ENCODE measurements at regions not wholly inside any gene's neighbourhood (a gene's known extent, or its start where the extent isn't known, plus 50 kb on each side); places are given as distances from the start of the nearest gene placed in this dataset.
"Not testable (repeated sequence)": the region's sequence is repeated elsewhere in the genome, so short reads cannot be mapped to it uniquely, and the experiment has no call there.

DNA sequence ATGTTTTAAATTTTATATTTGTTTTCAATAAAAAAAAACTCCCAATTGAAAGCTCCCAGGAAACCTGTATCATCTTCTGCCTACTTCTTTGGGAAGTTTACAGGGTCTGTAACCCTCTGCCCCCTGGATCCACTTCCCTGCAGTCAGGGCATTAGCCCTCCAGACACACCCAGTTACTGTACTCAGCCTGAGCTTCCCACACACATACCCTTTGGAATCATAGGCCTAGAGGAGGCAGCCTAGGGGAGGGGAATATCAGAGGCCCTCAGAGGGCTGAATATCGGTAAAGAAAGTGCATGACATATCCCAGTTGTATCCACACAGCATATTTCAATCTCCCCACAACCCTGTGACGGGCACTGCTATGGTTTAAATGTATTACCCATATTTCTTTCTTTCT, 56.2 kb upstream of the TFPI start:
- not testable (repeated sequence) for DNase-seq

DNA sequence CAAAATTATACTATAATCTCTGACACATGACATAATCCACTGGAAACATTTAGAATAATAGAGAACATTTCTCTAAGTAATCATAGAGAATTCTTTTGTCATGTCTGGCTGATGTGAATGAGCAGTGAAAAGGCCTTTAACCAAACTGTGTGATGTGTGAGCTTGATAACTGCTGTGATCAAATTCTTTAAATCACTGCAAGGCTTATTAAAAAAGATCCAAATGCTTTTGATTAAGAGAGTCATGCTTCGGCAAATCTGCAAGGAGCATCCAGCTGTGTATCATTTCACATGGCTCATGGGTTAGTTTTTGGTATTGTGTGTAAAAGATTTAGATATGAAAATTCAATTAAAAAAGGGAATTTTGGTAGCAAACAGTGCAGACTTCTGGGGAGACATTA, 58.6 kb upstream of the TFPI start:
- DNase-seq: no peak

DNA sequence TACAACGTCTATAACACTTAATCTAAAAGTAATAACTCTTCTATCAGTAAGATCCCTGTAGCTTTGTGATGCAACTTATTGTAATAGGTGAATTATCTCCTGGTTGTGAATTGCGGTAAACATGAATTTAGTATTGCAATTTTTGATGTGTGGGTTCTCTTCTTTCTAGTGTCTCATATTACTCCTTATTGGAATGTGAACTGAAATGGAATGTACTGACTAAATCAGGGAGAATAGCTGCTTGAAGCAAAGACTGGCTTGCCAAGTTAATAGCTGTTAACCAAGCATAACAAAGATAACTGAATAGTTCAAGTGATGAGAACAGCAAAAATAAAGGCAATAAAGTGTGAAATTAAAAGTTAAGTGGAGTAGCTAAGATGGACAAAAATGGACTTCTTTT, 60.5 kb upstream of the TFPI start:
- DNase-seq: no peak

DNA sequence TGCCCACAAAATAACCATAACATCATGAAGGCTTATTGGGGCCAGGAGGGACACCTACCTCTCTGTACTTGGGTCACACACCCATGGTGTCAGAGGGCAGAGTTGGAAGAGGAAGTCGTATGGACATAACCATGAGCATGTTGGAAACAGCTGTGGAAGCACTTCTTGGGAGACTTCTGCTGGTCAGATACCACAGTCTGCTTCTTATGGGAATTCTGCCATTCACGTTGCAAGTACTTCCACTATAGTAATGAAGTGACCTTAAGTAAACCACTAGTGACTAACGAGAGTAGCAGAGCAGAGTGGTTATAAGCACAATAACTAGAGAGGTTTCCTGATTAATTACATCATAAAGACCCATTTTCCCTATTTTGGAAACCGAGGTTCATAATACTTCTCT, 61.1 kb upstream of the TFPI start:
- no peak for DNase-seq

DNA sequence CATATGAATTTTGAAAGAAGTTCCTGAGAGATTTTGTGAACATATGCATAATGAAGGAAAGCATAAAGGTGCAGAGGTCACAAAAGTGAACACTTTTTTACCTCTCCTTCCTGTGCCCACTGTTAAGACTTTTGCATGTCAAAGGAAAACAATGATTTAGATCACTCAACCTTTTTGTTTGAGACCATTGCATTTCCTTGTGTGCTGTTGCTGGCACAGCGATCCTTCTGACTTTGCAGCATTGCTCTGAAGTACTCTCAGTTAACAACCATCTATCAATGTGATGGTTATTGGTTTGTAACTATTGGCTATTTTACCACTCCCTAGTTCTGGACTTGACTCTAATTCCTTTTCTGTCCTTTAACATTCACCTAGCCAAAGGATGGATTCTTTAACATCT, 61.7 kb upstream of the TFPI start:
- no peak for DNase-seq

DNA sequence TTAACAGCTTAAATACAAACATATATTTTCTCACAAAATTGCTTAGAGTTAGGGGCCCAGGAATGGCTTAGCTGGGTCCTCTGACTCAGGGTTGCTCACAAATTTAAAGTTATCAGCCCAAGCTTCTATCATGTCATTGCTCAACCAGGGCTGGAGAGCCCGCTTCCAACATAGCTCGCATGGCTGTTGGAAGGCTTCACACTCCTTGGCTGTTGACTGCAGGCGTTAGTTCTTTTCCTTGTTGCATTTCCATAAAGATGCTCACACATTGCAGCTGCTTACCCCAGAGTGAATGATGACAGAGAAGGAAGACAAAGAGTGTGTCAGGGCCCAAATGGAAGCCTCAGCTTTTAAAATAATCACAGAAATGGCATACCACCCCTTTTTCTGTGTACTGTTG, 62.9 kb upstream of the TFPI start:
- no peak for DNase-seq

DNA sequence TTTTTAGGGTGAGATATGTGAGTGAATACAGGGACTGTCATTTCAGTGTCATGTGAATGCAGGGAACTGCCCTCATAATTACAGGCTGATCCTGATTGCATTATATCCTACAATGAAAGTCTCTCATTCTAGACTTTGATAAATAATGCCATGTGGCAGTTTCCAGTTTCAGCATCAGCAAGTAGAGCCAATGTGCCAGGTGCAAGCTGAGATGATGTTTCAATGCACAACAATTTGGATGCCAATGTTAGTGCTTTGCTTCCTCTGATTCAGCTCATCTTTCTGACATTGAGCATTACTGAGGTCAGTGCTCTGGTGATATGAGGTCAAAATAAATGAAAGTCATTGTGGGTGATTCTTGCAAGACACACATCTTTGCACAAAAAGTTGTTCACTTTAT, 63.7 kb upstream of the TFPI start:
- no peak for DNase-seq

DNA sequence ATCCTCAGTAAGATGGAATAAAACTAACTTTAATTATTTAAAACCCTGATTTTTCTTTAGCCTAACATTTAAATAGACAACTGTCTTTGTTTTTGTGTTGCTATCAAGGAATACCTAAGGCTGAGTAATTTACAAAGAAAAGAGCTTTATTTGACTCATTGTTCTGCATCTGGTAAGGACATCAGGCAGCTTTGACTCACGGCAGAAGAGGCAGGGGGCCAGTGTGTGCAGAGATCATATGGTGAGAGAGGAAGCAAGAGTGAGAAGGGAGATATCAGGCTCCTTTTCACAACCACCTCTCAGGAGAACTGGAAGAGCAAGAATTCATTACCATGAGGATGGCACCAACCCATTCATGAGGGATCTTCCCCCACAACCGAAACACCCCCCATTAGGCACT, 64.6 kb upstream of the TFPI start:
- no peak for DNase-seq

DNA sequence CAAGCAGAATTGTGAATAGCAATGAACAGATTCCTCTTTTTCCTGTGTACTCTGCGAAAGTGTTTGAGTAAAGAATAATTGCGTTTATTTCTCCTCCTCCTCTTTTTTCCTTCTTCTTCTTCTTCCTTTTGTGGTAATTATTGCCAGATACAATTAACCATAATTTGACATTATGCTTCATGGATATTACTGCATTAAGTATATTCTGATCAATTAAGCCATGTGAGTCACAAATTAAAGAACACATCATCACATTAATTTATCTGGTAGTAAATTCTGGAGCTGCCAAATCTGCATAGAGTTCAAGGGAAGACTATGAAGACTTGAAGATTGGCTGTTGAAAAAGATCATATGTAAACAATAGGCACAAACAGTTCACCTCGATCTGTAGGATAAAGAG, 72.9 kb upstream of the TFPI start:
- DNase-seq: no peak

DNA sequence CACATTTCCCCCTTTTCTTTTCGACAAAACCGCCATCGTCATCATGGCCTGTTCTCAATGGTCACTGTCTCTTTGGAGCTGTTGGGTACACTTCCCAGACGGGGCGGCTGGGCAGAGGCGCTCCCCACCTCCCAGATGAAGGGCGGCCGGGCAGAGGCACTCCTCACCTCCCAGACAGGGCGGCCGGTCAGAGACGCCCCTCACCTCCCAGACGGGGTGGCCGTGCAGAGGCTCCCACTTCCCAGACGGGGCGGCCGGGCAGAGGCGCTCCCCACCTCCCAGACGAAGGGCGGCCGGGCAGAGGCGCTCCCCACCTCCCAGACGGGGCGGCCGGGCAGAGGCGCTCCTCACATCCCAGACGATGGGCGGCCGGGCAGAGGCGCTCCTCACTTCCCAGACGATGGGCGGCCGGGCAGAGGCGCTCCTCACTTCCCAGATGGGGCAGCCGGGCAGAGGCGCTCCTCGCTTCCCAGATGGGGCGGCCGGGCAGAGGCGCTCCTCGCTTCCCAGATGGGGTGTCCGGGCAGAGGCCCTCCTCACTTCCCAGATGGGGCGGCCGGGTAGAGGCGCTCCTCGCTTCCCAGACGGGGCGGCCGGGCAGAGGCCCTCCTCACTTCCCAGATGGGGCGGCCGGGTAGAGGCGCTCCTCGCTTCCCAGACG, 82.6 kb upstream of the TFPI start:
- DNase-seq: not testable (repeated sequence)

DNA sequence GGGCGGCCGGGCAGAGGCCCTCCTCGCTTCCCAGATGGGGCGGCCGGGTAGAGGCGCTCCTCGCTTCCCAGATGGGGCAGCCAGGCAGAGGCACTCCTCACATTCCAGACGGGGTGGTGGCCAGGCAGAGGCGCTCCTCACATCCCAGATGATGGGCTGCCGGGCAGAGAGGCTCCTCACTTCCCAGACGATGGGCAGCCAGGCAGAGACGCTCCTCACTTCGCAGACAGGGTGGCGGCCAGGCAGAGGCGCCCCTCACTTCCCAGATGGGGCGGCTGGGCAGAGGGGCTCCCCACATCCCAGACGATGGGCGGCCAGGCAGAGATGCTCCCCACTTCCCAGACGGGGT, 83.1 kb upstream of the TFPI start:
- DNase-seq: not testable (repeated sequence)

DNA sequence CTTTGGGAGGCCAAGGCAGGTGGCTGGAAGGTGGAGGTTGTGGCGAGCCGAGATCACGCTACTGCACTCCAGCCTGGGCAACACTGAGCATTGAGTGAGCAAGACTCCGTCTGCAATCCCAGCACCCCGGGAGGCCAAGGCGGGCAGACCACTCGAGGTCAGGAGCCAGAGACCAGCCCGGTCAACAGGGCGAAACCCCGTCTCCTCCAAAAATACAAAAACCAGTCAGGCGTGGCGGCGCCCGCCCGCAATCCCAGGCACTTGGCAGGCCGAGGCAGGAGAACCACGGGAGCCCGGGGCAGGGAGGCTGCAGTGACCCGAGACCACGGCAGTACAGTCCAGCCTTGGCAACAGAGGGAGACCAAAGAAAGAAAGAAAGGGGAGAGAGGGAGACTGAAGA, 83.5 kb upstream of the TFPI start:
- not testable (repeated sequence) for DNase-seq

DNA sequence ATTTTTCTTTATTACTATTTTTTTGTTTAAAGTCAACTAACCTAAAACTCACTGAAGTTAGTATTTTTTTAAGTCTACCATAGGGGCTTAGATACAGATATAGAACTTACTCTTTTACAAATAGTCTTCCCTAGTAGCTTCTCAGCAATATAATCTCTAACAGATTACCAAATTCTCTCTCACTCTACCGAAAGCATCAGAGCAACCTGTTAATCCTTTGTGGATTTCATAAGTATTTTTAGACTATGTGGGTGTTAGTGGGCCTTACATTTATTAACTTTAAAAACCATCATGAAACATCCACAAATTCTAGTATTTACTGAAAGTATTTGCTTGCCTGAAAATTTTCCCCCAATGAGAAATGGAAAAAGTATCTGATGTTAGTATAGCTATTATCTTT, 84.6 kb upstream of the TFPI start:
- DNase-seq: no peak

DNA sequence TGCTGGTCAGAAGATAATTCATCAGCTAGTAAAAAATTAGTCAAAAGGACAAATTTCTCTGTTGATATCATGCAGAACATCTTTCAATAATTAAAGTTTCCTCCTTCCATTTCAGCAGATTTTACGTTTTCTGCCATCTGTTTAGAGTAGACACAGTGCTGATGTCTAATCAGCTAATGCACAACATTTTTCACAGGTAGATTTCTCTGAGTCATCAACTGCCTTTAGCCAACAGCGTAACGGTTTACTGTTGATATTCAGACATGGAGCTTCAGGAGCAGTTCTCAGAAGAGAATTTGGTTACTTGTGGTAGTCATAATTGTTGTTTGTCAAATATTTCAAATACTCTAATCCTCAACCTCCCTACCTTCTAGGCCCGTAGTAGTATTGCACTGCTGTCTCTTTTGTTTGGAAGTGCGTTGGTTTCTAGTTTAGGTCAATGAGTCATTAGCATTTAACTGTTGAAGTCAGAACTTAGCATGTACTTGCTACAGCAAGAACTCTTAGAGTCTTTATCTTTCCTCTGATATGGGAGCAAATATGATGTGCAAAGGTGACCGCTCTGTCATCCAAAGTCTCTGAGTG, 86.8 kb upstream of the TFPI start:
- no peak for DNase-seq

DNA sequence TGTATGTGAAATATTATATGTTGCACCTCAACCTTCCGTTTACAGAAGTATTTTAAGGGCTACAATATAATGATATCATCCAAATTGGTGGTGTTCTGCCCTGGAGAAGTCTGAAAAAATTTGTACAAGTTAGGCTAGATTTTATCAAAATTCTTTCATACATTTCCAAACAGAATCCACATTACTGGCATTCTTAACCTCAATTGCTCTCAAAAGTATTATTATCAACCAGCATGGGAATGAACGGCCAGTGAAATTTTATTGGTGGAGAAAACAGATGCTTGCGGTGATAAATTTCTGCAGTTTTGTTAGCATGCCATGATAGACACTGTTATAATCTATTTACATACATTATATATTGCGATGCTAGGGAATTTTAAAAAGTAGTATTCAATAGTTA, 88.3 kb upstream of the TFPI start:
- no peak for DNase-seq

DNA sequence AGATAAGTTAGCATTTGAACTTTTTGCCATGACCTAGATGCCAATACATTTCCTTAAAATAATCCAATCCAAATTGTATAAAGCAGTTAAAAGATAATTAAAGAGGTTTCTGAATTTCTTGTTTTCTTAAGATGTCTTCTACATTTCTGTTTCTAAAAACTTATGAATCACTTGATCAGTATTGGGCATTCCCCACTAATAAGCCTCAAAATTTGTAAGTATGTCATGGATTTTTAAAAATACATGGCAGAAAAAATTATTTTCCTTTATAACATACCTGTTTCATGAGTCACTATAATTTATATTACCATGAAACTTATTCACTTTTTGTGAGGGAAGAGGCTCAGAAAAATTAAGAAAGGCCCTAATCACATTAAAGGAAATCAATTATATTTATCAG, 90.3 kb upstream of the TFPI start:
- DNase-seq: no peak

DNA sequence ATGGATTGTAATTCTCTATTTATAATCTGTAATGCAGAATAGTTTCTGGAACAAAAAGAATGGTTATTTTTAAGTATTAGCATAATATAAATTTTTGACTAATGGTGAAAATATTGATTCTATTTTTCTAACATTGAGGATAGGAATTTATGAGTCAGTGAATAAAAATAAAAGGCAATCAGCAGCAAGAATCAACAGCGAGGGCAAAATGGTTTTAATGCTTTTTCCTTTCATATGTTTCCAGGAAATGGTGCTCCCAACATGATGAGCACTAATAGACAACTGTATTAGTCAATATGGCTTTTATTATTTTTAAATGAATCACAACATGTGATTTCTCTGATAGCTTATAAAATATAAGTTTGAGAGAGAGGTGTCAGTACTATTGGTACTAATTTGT, 90.7 kb upstream of the TFPI start:
- DNase-seq: no peak

DNA sequence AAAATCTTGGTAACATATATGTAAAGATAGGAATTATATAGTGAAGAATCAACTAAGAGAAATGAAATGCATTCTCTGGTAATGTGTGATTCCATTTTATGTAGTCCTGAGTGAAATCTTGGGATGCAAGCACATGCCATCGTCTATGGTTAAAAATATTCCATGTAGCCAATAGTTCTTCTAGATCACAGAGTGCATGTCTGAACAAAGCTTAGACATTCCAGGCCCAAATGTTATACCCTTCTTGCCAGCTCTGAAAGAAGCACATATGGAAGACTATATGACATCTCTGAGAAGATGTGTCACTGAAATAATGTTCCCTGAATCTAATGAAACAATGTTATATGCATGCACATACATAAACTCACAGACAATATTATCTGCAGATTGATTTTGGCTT, 92.3 kb upstream of the TFPI start:
- no peak for DNase-seq

DNA sequence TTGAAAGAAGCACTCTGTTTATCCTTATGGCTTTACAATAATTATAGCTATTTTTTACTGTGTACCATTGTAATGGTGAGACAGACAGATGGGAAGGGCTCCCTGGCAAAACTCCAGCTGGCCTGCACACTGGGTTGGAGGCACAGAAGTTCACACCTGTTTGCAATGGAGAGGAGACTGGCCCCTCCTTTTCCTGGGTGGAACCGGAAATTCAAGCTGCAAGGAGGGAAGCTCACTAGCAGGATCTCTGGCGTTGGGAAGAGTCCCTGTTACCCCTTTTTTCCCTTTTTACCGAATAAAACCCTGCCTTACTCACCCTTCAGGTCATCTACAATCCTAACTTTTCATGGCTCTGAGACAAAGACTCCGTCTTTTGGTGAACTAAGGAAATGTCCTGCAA, 100.3 kb upstream of the TFPI start:
- no peak for DNase-seq

DNA sequence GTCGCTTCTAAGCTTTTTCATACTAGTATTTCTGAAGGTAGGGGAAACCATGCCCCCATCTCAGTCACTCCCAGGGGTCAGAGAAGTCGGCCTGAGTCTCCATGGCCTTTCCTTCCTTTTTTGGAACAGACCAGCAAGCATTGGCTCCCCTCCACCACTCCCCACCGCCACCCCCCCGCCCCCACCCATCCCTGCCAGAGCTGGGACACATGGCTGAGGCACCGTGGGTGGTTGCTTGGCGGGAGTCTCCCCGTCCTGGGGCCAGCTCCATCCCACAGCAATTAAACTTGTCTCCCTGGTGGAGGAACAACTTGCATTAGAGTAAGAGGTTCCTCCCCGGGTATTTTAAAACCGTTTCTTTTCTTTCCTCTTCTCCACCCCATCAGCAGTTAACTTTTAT, 100.8 kb upstream of the TFPI start:
- DNase-seq: no peak

DNA sequence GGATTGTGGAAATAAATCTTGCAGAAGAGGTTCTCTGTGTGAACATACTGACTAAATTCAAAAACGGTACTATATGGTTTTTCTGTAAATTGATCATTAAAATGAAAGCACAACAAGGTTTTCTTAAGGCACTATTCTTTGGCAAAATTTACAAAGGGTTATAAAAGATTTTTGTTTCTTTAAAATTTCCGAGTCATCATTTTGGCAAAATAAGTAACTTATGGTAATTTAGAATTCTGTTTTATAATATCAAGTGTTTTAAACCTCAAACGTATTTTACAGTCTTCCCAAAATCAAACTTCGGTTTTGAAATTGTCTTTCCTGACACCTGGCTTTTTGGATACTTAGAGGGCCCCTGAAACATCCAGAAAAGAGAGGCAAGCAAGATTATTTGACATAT, 101.9 kb upstream of the TFPI start:
- no peak for DNase-seq

DNA sequence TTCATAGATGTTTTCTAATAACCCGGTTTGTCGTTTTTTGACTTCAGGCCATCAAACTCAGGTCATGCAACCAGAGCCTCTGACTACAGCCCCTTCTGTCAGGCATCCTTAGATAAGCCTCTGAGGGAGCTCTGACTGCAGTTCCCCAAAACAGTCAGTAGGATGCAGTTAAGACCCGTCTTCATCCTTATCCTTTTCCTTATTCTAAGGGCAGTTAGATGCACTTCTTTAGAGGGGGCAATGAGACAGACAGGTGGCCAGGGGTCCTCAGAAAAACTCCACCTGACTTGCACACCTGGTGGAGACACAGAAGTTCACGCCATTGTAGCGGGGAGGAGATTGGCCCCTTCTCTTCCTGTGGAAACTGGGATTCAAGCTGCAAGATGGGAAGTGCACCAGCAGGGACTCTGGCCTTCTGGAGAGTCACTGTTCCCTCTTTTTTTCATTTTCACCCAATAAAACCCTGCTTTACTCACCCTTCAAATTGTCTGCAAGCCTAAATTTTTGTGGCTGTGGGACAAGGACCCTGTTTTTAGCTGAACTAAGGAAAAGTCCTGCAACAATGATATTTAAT, 104.8 kb upstream of the TFPI start:
- no peak for DNase-seq

DNA sequence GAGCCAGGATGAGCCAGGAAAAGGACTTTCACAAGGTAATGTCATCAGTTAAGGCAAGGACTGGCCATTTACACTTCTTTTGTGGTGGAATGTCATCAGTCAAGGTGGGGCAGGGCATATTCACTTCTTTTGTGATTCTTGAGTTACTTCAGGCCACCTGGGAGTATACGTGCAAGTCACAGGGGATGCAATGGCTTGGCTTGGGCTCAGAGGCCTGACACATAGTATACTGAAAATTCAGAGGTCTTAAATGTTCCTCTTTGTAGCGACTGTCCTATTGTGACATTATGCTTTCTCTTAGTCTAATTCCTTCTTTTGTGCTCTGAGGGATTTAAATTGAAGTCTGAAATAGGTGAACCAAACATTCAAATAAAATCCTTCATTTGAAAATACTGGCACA, 121.8 kb upstream of the TFPI start:
- not testable (repeated sequence) for DNase-seq

DNA sequence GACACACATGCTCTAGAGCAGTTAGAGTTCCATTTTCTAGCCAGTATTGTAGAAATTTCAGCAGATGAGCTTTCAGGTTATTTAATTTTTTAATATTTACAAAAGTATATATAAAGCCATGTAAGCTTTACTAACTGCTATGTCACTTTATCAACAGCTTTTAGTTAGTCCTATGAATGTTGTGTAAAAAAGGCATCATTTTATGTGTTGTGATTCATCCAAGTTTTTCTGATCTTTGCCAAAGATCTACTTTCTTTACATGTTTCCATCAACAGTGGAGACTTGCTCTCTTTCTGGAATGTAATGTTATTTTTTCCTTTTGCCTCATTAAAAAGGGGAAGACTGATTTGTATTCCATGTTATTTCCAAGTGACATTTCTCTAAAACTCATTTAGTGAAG, 125.2 kb upstream of the TFPI start:
- no peak for DNase-seq

DNA sequence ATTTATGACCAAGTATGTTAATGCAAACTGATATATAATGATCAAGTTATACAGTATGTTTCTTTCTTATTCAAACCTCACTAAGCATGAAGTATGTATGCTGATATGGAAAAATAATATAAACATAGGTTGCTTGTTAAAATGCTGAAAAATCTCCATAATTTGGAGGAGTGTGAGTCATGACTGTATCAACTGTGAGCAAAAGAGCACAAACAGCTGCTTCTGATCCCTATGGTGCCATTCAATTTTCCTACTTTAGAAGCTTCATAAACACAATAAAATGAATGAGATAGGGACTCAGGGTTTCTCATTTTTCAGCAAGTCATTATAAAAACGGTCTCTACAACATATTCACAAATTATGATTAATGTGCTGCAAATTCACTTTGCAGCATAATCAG, 129.9 kb upstream of the TFPI start:
- no peak for DNase-seq
